ENCODE measurements at regions not wholly inside any gene's neighbourhood (a gene's known extent, or its start where the extent isn't known, plus 50 kb on each side); places are given as distances from the start of the nearest gene placed in this dataset.

DNA sequence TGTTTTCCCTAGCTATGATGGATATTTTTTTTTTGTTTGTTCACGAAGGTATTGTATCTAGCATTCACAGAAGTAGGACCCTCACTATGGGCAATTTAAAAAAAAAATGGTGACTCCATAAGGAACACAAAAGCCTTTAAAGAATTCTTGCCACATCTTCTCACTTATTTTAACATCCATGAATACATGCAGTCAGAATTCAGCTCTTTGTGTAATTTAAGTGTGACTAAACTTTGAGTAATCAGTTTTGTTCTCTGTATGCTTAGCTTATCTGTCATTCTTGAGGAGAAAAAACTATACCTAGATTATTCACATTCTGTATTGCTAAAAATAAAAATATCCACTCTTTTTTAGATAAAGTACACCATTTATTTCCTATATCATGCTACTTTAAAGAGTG, 313.2 kb upstream of the KCND2 start:
- TF ChIP-seq HDGF (IDR thresholded peaks at IDR 0.05; ENCODE audit: borderline replicate concordance) (no peak), CTBP1 (IDR thresholded peaks at IDR 0.05; ENCODE audit: borderline replicate concordance) (no peak), ELF4 (IDR thresholded peaks at IDR 0.05) (no peak)
